ENCODE measurements at regions not wholly inside any gene's neighbourhood (a gene's known extent, or its start where the extent isn't known, plus 50 kb on each side); places are given as distances from the start of the nearest gene placed in this dataset.

DNA sequence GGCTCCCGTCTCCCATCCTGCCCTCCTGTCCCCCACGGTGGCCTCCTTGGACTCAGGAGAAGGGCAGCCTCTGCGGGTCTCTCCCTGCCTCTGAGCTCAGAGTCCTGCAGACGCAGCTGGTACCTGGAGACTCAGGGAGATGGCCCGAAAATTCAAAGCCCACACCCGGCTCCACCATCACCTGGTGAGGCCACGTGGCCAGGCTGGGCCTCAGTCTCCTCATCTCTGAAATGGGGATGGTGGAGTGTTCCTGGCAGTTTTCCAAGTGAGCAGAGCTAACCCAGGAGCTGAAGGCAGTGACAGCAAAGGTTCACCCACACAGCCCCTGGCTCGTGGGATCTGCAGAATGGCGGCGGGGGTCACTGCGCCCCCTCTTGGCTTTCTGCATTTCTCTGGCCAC, 62.1 kb upstream of the RXRA start:
- TF ChIP-seq, protein P1, sequence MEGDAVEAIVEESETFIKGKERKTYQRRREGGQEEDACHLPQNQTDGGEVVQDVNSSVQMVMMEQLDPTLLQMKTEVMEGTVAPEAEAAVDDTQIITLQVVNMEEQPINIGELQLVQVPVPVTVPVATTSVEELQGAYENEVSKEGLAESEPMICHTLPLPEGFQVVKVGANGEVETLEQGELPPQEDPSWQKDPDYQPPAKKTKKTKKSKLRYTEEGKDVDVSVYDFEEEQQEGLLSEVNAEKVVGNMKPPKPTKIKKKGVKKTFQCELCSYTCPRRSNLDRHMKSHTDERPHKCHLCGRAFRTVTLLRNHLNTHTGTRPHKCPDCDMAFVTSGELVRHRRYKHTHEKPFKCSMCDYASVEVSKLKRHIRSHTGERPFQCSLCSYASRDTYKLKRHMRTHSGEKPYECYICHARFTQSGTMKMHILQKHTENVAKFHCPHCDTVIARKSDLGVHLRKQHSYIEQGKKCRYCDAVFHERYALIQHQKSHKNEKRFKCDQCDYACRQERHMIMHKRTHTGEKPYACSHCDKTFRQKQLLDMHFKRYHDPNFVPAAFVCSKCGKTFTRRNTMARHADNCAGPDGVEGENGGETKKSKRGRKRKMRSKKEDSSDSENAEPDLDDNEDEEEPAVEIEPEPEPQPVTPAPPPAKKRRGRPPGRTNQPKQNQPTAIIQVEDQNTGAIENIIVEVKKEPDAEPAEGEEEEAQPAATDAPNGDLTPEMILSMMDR (IDR thresholded peaks at IDR 0.05; ENCODE audit: extremely low read depth in 1 of 2, insufficient read depth in 1 of 2, low read depth in 1 of 2, low read length in 2 of 2): no peak
- TF ChIP-seq POLR2A (IDR thresholded peaks at IDR 0.05; ENCODE audit: low read depth, low read length): no peak
- no peak for TF ChIP-seq POLR2AphosphoS5 (IDR thresholded peaks at IDR 0.05; ENCODE audit: insufficient read depth, low read depth, low read length)

Measured in endothelial cell of umbilical vein (primary cell).